Ecto neural progenitor cell (in vitro differentiated cells): ENCODE measurements at regions not wholly inside any gene's neighbourhood (a gene's known extent, or its start where the extent isn't known, plus 50 kb on each side); places are given as distances from the start of the nearest gene placed in this dataset.

Experiments used
- DNase-seq: peaks from one replicate; pipeline ENCODE4 v3.0.0-alpha.2; 2018; ENCODE audit warnings: low spot score

- DNase-seq, result no peak
Observed at GRCh38 chr16:86958423-86958822, 358.8 kb downstream of the C16orf95 start.

- no peak for DNase-seq
Observed at GRCh38 chr16:86959091-86959651, 358.0 kb downstream of the C16orf95 start.

GRCh38 chr16:86959729-86960128, 357.5 kb downstream of the C16orf95 start:
- DNase-seq, result no peak

GRCh38 chr16:86960266-86960665, 356.9 kb downstream of the C16orf95 start:
- DNase-seq, result no peak

- DNase-seq, result no peak
Observed at GRCh38 chr16:86961171-86961601, 356.0 kb downstream of the C16orf95 start.

- DNase-seq, result no peak
Observed at GRCh38 chr16:86962259-86962658, 354.9 kb downstream of the C16orf95 start.

- no peak for DNase-seq
Observed at GRCh38 chr16:86962913-86963312, 354.3 kb downstream of the C16orf95 start.

- no peak for DNase-seq
Observed at GRCh38 chr16:86963600-86964575, 353.3 kb downstream of the C16orf95 start.

GRCh38 chr16:86964796-86965241, 352.4 kb downstream of the C16orf95 start:
- DNase-seq, result no peak

GRCh38 chr16:86965331-86965730, 351.9 kb downstream of the C16orf95 start:
- no peak for DNase-seq

GRCh38 chr16:86965840-86966550, 351.2 kb downstream of the C16orf95 start:
- no peak for DNase-seq

GRCh38 chr16:86966777-86967176, 350.4 kb downstream of the C16orf95 start:
- DNase-seq, result no peak

GRCh38 chr16:86968866-86969265, 348.3 kb downstream of the C16orf95 start:
- DNase-seq, result no peak

GRCh38 chr16:86969716-86970115, 347.5 kb downstream of the C16orf95 start:
- no peak for DNase-seq

GRCh38 chr16:86970279-86970678, 346.9 kb downstream of the C16orf95 start:
- DNase-seq, result no peak

GRCh38 chr16:86970726-86971125, 346.5 kb downstream of the C16orf95 start:
- no peak for DNase-seq

GRCh38 chr16:86971251-86971650, 345.9 kb downstream of the C16orf95 start:
- DNase-seq, result no peak

GRCh38 chr16:86974120-86974519, 343.1 kb downstream of the C16orf95 start:
- DNase-seq, result no peak

- DNase-seq, result no peak
Observed at GRCh38 chr16:86975445-86975844, 341.7 kb downstream of the C16orf95 start.

GRCh38 chr16:86977076-86977676, 340.0 kb downstream of the C16orf95 start:
- DNase-seq, result no peak

- DNase-seq, result no peak
Observed at GRCh38 chr16:86978445-86979030, 338.7 kb downstream of the C16orf95 start.

GRCh38 chr16:86979061-86979460, 338.1 kb downstream of the C16orf95 start:
- DNase-seq, result no peak
